Left colon (tissue), 2 donors: ENCODE measurements at regions not wholly inside any gene's neighbourhood (a gene's known extent, or its start where the extent isn't known, plus 50 kb on each side); places are given as distances from the start of the nearest gene placed in this dataset.

Source experiments
- ATAC-seq: fragments of 200-7000 bp; cut with Tn5 transposase; one replicate; pipeline ENCODE4 v1.9.1; 2020; ENCODE audit warnings: mild to moderate bottlenecking, moderate library complexity
- DNase-seq, 2 donors: peaks; one replicate each; pipeline ENCODE4 v3.0.0-alpha.2; 2020
- intact Hi-C, 2 donors: fragments of 100-400 bp; cut with DNase I in 1 of 2; cut with micrococcal nuclease in 1 of 2; formaldehyde crosslinking; loops; one replicate each; pipeline versions ENCODE4 v1.11.2 to v1.14.0; 2022; cut with DNase I, micrococcal nuclease
- donor health status: DM: no; HTN: no; CAD: no.
- donor health status: DM: yes; HTN: yes; CAD: no.

- ATAC-seq = no peak
- DNase-seq = no peak
- intact Hi-C loops = no loop called here
These were observed 244.4 kb downstream of the LRRIQ3 start for GRCh38 chr1:73953586-73953985.

DNA sequence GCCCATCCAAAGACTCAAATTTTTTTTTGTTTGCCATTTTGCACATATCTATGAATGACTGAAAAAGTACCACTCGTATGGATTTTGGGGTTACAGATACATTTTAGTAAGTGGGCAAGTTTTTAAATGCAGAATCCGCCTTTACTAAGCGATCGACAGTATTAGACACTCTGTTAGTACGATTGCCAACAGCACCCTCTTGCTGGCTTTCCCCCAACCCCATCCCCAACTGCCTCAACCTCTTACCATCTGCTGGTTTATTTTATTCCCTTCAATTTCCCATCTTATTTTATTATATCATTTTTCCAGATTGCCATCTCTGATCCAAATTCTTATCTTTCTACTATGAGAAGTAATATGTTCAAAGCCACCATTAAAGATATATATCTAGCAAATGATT lies 244.8 kb downstream of the LRRIQ3 start:
- DNase-seq = no peak
- intact Hi-C loops = no loop called here

DNA sequence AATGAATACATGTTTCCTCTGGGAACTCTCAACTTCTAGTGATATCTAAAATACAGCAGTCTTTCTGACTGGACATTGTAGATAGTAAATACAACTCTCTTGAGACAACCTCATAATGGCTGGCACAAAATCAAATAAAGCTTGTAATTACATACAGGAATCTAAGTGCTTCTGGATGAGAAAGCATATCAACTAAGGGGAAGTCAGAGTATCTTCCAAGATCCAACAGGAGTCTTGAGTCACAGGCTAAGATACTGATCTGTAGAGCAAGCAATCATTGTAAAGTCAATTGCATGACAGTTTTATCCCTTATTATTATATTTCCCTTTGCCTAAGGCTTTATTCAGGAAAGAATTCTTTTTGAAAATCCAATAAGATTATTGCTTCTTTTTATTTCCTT lies 249.9 kb downstream of the LRRIQ3 start:
- intact Hi-C loops = no loop called here
- ATAC-seq (no peak), DNase-seq (no peak)

More for the DNA sequence above, 244.8 kb downstream of the LRRIQ3 start:
- no peak for ATAC-seq

- ATAC-seq (no peak), DNase-seq (no peak)
- intact Hi-C loops = no loop called here
These were observed 251.0 kb downstream of the LRRIQ3 start for GRCh38 chr1:73947009-73947408.

GRCh38 chr1:73943270-73943669 lies 254.7 kb downstream of the LRRIQ3 start:
- DNase-seq = no peak
- intact Hi-C loops = no loop called here
- ATAC-seq = no peak

- intact Hi-C loops = no loop called here
- no peak for DNase-seq
These were observed 267.7 kb downstream of the LRRIQ3 start for GRCh38 chr1:73930293-73930692.

DNA sequence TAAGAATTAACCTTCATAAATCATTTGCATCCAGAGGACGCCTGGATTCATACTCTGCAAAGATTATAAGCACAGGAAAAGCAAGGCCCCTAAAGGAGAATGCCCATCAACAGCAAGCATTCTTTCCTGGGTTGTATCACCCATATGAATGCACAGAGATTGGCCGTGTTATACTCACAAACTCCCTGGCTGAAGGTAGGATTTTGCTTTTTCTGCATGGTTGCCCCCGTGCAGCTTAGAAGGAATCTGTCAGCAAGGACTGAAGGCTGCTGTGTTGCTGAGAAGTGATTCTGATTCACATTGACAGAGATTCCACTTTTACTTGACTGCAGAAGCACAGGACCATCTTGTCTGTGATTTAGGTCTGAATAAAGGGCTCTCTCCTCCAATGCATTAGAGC lies 283.0 kb downstream of the LRRIQ3 start:
- intact Hi-C loops = no loop called here
- ATAC-seq (no peak), DNase-seq (no peak)

More at GRCh38 chr1:73930293-73930692, 267.7 kb downstream of the LRRIQ3 start:
- ATAC-seq = no peak

GRCh38 chr1:73913025-73913424 lies 285.0 kb downstream of the LRRIQ3 start:
- intact Hi-C loops = no loop called here
- ATAC-seq = no peak

DNA sequence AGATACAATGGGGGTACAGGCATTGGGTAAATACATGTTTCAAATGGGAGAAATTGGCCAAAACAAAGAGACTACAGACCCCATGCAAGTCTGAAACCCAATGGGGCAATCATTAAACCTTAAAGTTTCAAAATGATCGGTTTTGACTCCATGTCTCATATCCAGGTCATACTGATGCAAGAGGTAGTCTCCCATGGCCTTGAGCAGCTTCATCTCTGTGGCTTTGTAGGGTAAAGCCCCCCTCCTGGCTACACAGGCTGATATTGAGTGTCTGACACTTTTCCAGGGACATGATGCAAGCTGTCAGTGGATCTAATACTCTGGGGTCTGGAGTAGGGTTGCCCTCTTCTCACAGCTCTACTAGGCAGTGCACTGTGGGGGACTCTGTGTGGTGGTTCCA lies 286.1 kb downstream of the LRRIQ3 start:
- DNase-seq (no peak), ATAC-seq (no peak)
- intact Hi-C loops = no loop called here

More at GRCh38 chr1:73913025-73913424, 285.0 kb downstream of the LRRIQ3 start:
- DNase-seq = no peak

DNA sequence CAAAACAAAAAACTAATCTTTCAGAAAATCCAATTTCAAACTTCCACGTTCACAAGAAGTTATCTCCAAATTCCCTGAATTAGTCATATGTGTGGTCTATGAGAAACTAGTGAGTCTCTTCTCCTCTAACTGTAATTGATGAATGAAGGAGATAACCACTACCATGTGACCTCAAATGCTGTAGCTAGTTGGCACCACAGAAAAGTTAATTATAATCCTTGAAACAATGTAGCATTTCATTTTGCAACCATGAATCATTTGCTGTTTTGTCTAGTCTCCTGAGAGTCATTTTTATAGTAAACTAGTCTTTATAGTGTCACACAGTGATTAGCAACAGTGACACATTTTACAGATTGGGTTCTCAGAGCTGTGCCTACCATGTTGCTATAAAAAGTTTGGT lies 287.5 kb downstream of the LRRIQ3 start:
- intact Hi-C loops = no loop called here
- ATAC-seq (no peak), DNase-seq (no peak)

- intact Hi-C loops = no loop called here
- DNase-seq (no peak), ATAC-seq (no peak)
These were observed 287.9 kb downstream of the LRRIQ3 start for GRCh38 chr1:73910062-73910461.

DNA sequence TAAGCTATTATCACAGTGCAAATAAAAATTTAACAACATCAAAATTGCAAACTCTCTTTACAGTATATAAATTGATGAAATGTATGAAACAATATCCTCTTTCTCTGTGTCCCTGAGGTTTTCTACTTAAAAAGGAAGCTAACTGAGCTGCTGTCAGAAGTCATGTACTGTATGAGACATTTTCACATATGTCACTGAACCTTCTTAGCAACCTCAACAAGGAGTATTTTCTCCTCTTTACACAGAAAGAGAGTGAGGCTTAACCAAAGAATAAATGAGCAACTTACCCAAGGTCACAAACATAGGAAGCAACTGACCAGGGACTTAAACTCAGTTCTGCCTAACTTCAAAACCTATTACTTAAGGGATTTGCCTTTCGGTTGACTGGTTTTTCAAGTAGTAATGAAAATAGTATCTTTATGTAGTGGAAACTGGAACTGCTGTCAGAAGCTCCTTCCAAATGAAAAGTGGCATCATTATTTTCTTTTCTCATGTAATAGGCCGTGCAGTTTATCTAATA lies 288.9 kb downstream of the LRRIQ3 start:
- no peak for DNase-seq
- intact Hi-C loops = no loop called here
- no peak for ATAC-seq

GRCh38 chr1:73907051-73907450 lies 290.9 kb downstream of the LRRIQ3 start:
- no peak for ATAC-seq

DNA sequence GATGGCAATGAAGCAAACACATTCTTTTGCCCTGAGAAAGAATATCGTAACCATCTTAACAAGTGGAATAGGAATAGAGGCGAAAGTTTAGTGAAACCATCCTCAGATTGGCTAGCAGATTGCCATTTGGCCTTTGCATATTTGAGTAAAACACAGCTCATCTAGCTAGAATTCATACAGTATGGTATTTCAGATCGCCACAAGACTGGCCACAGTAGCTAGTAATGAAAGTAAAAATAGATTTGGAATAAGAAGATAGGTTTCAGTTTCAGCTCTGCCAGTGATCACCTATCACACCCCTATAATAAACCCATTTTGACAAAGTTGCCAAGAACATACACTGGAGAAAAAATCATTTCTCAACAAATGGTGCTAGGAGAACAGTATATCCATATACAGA lies 294.9 kb downstream of the LRRIQ3 start:
- ATAC-seq (no peak), DNase-seq (no peak)
- intact Hi-C loops = no loop called here

More at GRCh38 chr1:73907051-73907450, 290.9 kb downstream of the LRRIQ3 start:
- no peak for DNase-seq
- intact Hi-C loops = no loop called here

- intact Hi-C loops = no loop called here
- ATAC-seq (no peak), DNase-seq (no peak)
These were observed 296.2 kb downstream of the LRRIQ3 start for GRCh38 chr1:73901738-73902137.

DNA sequence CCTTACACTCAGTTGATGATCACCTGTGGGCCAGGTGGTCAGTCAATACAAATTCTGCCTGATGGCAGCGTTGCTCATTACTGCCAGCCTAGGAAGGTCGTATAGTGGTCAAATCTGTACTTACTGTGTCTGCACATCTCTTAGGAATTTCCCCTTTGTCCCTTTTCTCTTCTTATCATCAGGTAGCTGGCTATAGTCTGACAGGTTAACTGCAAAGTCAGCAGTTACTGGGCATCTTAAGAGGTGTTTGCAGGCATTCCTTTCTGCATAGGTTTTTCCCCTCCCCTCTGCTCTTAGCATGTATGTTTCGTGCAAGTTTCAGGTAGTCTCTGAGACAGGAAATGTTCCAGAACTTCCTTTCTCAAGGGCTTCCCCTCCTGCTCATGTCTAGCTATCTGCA lies 298.7 kb downstream of the LRRIQ3 start:
- DNase-seq (no peak), ATAC-seq (no peak)
- intact Hi-C loops = no loop called here

- intact Hi-C loops = no loop called here
- ATAC-seq = no peak
These were observed 299.4 kb downstream of the LRRIQ3 start for GRCh38 chr1:73898540-73898939.

GRCh38 chr1:73887412-73887811 lies 310.6 kb downstream of the LRRIQ3 start:
- no peak for DNase-seq
- no peak for ATAC-seq
- intact Hi-C loops = no loop called here

More at GRCh38 chr1:73898540-73898939, 299.4 kb downstream of the LRRIQ3 start:
- DNase-seq = no peak

DNA sequence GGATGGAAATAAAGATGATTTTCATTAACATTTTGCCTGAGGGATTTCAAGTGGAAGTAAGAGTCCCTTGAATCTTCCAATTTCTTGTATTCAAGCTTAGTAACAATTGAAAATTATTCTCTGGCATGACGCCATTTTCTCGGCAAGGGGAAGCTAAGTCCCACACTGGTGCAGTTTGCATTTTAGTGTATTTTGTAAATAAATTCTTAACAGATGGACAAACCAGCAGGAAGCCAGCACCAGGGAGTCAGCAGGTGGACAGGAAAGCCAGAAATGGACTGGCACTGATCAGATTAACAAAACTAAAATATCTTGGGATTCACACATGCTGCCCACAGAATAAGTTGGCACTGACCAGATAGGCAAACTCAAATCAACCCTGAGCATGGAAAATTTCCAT lies 311.3 kb downstream of the LRRIQ3 start:
- DNase-seq (no peak), ATAC-seq (no peak)
- intact Hi-C loops = no loop called here

- ATAC-seq (no peak), DNase-seq (no peak)
- intact Hi-C loops = no loop called here
These were observed 323.2 kb downstream of the LRRIQ3 start for GRCh38 chr1:73874806-73875205.

DNA sequence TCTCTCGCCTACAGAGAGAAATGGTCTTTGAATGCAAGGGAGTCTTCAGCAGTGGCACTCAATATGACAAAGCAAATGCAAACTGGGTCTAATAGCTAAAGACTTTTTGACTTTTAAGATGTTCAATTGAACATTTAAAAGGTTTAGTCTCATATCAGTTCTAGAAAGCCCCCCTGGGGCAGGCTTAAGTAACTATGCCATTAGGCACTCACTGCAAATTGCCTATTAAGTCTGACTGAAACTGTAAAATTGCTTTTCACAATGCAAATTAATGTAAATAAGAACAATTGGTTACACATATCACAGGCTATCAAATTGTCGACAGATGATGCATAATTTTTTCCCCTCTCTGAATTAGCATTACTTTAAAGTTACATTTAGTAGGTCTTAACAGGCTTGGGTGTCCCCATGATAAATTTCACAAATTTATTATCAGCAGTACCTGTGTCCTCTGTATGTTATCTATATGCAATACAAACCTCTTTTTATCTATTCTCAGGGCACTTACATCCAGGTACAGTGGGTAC lies 329.1 kb downstream of the LRRIQ3 start:
- no peak for DNase-seq
- intact Hi-C loops = no loop called here
- no peak for ATAC-seq
